OCI-LY1 (cell line): ENCODE measurements at regions not wholly inside any gene's neighbourhood (a gene's known extent, or its start where the extent isn't known, plus 50 kb on each side); places are given as distances from the start of the nearest gene placed in this dataset.

ENCODE experiments used
- H2AFZ ChIP-seq: fragments of 200-600 bp; sonication (generic), shearing (Covaris generic); 2 replicates; pipeline ENCODE4 v1.6.0; 2014; ENCODE audit warnings: antibody characterized with exemption, mild to moderate bottlenecking, low read length
- H3F3A ChIP-seq: fragments of 200-600 bp; sonication (generic), shearing (Covaris generic); 2 replicates; pipeline ENCODE4 v1.6.0; 2014; ENCODE audit warnings: mild to moderate bottlenecking, antibody characterized with exemption, low read length, moderate library complexity; ENCODE audit not compliant: insufficient read depth
- H3K27ac ChIP-seq: fragments of 200-600 bp; sonication (generic); 2 replicates; pipeline ENCODE4 v1.5.1; 2014; ENCODE audit warnings: low read length, mixed run types, mild to moderate bottlenecking, low read depth; ENCODE audit not compliant: poor library complexity, severe bottlenecking
- H3K27me3 ChIP-seq: fragments of 200-600 bp; sonication (generic); 2 replicates; pipeline ENCODE4 v1.6.0; 2014; ENCODE audit warnings: antibody characterized with exemption, mild to moderate bottlenecking, low read length, moderate library complexity; ENCODE audit not compliant: insufficient read depth
- H3K36me3 ChIP-seq: fragments of 200-600 bp; sonication (generic); 2 replicates; pipeline ENCODE4 v1.6.1; 2014; ENCODE audit warnings: mild to moderate bottlenecking, antibody characterized with exemption, low read length, moderate library complexity, mixed read lengths; ENCODE audit not compliant: insufficient read depth
- H3K4me1 ChIP-seq: fragments of 200-600 bp; sonication (generic); 2 replicates; pipeline ENCODE4 v1.5.1; 2014; ENCODE audit warnings: mild to moderate bottlenecking, low read length, moderate library complexity; ENCODE audit not compliant: insufficient read depth, severe bottlenecking
- H3K4me2 ChIP-seq: fragments of 200-600 bp; sonication (generic), shearing (Covaris generic); 2 replicates; pipeline ENCODE4 v1.6.1; 2014; ENCODE audit warnings: low read length
- H3K4me3 ChIP-seq: fragments of 200-600 bp; sonication (generic); 2 replicates; pipeline ENCODE4 v1.5.1; 2014; ENCODE audit warnings: low read length, low read depth, mild to moderate bottlenecking, mixed read lengths; ENCODE audit not compliant: poor library complexity, severe bottlenecking
- H3K79me2 ChIP-seq: fragments of 200-600 bp; shearing (Covaris generic); 2 replicates; pipeline ENCODE4 v1.6.1; 2016; ENCODE audit warnings: mixed run types, low read length, mixed read lengths; ENCODE audit not compliant: insufficient read depth
- H3K9ac ChIP-seq: fragments of 200-600 bp; sonication (generic), shearing (Covaris generic); 2 replicates; pipeline ENCODE4 v1.6.1; 2014; ENCODE audit warnings: mild to moderate bottlenecking, low read length, mixed read lengths
- H3K9me2 ChIP-seq: fragments of 200-600 bp; sonication (generic), shearing (Covaris generic); 2 replicates; pipeline ENCODE4 v1.6.1; 2014; ENCODE audit warnings: low read depth, mild to moderate bottlenecking, low read length, mixed read lengths
- H3K9me3 ChIP-seq: fragments of 200-600 bp; shearing (Covaris generic); 2 replicates; pipeline ENCODE4 v1.6.1; 2014; ENCODE audit warnings: low read length, mixed read lengths
- H4K20me1 ChIP-seq: fragments of 200-600 bp; sonication (generic), shearing (Covaris generic); 2 replicates; pipeline ENCODE4 v1.6.0; 2016; ENCODE audit warnings: mild to moderate bottlenecking, low read length; ENCODE audit not compliant: insufficient read depth
- CTCF ChIP-seq: fragments of 200-600 bp; sonication (generic), shearing (Covaris generic); IDR thresholded peaks from 2 replicates; pipeline ENCODE4 v1.5.1; 2017; ENCODE audit warnings: mild to moderate bottlenecking, antibody characterized with exemption, low read length, moderate library complexity, mixed read lengths
- EZH2 ChIP-seq: fragments of 200-600 bp; sonication (generic), shearing (Covaris generic); IDR thresholded peaks from 2 replicates; pipeline ENCODE4 v1.8.0; 2017; ENCODE audit warnings: borderline replicate concordance, mixed run types, mild to moderate bottlenecking, antibody characterized with exemption, low read length, moderate library complexity, mixed read lengths

GRCh38 chr2:47657886-47658489, 87.2 kb upstream of the KCNK12 start:
- Histone ChIP-seq H3K27me3 (no peaks in the 10 kb centered on the region), H3K4me1 (peaks cover 100% of the 10 kb centered on the region), H3K79me2 (no peaks in the 10 kb centered on the region), H3K9ac (peak overlapping the region; percentile 99), H3K9me3 (no peaks in the 10 kb centered on the region), H4K20me1 (no peaks in the 10 kb centered on the region), H2AFZ (no peak overlapping the region), H3F3A (no peaks in the 10 kb centered on the region; the same call in 1 of the 2 replicates), H3K4me2 (peak overlapping the region; percentile 97), H3K9me2 (no peaks in the 10 kb centered on the region), H3K36me3 (no peaks in the 10 kb centered on the region), H3K27ac (peak overlapping the region; percentile 99), H3K4me3 (peak overlapping the region; percentile 70)
- TF ChIP-seq CTCF (no peak), EZH2 (no peak)

- H3K9ac ChIP-seq, result peak overlapping the region; percentile 99
Observed at GRCh38 chr2:47656715-47657600, 86.2 kb upstream of the KCNK12 start.

GRCh38 chr2:47655563-47655880, 84.7 kb upstream of the KCNK12 start:
- Histone ChIP-seq H4K20me1 (no peaks in the 10 kb centered on the region), H3K4me1 (peaks cover 96% of the 10 kb centered on the region), H3K79me2 (no peaks in the 10 kb centered on the region), H3K36me3 (no peaks in the 10 kb centered on the region), H3K27me3 (no peaks in the 10 kb centered on the region), H3K27ac (peak overlapping the region; percentile 99), H3K9me2 (no peaks in the 10 kb centered on the region), H2AFZ (no peak overlapping the region), H3K4me2 (peak overlapping the region; percentile 97), H3K9me3 (no peaks in the 10 kb centered on the region), H3K4me3 (peak overlapping the region; percentile 70), H3F3A (no peaks in the 10 kb centered on the region; the same call in 1 of the 2 replicates), H3K9ac (peak overlapping the region; percentile 99)
- TF ChIP-seq CTCF (no peak), EZH2 (no peak)

More at GRCh38 chr2:47656715-47657600, 86.2 kb upstream of the KCNK12 start:
- H3K36me3 ChIP-seq, result no peaks in the 10 kb centered on the region
- no peak for TF ChIP-seq CTCF
- no peak for TF ChIP-seq EZH2
- H3F3A ChIP-seq, result no peaks in the 10 kb centered on the region; the same call in 1 of the 2 replicates
- peak overlapping the region; percentile 70 for H3K4me3 ChIP-seq
- H3K4me2 ChIP-seq, result peak overlapping the region; percentile 97
- no peaks in the 10 kb centered on the region for H3K9me2 ChIP-seq
- peak overlapping the region; percentile 99 for H3K27ac ChIP-seq
- H3K79me2 ChIP-seq, result no peaks in the 10 kb centered on the region
- no peaks in the 10 kb centered on the region for H3K9me3 ChIP-seq
- peaks cover 100% of the 10 kb centered on the region for H3K4me1 ChIP-seq
- H2AFZ ChIP-seq, result no peak overlapping the region
- H3K27me3 ChIP-seq, result no peaks in the 10 kb centered on the region
- H4K20me1 ChIP-seq, result no peaks in the 10 kb centered on the region
